Prostate gland (tissue), 2 donors: ENCODE measurements at regions not wholly inside any gene's neighbourhood (a gene's known extent, or its start where the extent isn't known, plus 50 kb on each side); places are given as distances from the start of the nearest gene placed in this dataset.

Experiments used
- DNase-seq: peaks from one replicate; pipeline ENCODE4 v3.0.0-alpha.2; 2019; ENCODE audit warnings: low spot score
- H3K27ac ChIP-seq, 2 donors: fragments of 200-600 bp; sonication (generic); 2 replicates each; pipeline ENCODE4 v1.5.1; 2017 to 2019
- H3K27me3 ChIP-seq: fragments of 200-600 bp; sonication (generic); replicated peaks from 2 replicates; pipeline ENCODE4 v1.5.1; 2019; ENCODE audit not compliant: insufficient read depth
- H3K36me3 ChIP-seq, 2 donors: fragments of 200-600 bp; sonication (generic); 1 replicate in 1 of 2; 2 replicates in 1 of 2; pipeline versions ENCODE4 v1.5.1 to v1.8.1; 2017 to 2019
- H3K4me1 ChIP-seq: fragments of 200-600 bp; sonication (generic); replicated peaks from 2 replicates; pipeline ENCODE4 v1.5.1; 2019
- H3K4me3 ChIP-seq, 2 donors: fragments of 200-600 bp; sonication (generic); 2 replicates each; pipeline ENCODE4 v1.5.1; 2017 to 2019
- H3K9me3 ChIP-seq: fragments of 200-600 bp; sonication (generic); 2 replicates; pipeline ENCODE4 v1.5.1; 2017
- POLR2A ChIP-seq: fragments of 450-650 bp; IDR thresholded peaks from one replicate; pipeline ENCODE4 v1.6.1; 2016; ENCODE audit warnings: antibody characterized with exemption, mild to moderate bottlenecking
- POLR2AphosphoS5 ChIP-seq: sonication (generic); formaldehyde crosslinking; IDR thresholded peaks from one replicate; pipeline ENCODE4 v1.6.1; 2017; ENCODE audit warnings: antibody characterized with exemption
- WGBS: methylation state at CpG from one replicate; pipeline ENCODE4 v1.1.5; 2018; 5-methylcytosine and 5-hydroxymethylcytosine counted together
- intact Hi-C: fragments of 100-400 bp; cut with DNase I; formaldehyde crosslinking; loops from one replicate; pipeline ENCODE4 v1.14.2; 2022
- TF ChIP-seq, protein P1 (sequence below), 4 experiments: fragments of 200-600 bp in 2 of 4; fragments of 450-650 bp in 2 of 4; sonication (generic) in 2 of 4; IDR thresholded peaks; 1 replicate in 3 of 4; 2 replicates in 1 of 4; pipeline ENCODE4 v1.5.1; 2016 to 2019; ENCODE audit warnings: antibody characterized with exemption in 4 of 4, mild to moderate bottlenecking in 2 of 4, moderate library complexity in 2 of 4

DNA sequence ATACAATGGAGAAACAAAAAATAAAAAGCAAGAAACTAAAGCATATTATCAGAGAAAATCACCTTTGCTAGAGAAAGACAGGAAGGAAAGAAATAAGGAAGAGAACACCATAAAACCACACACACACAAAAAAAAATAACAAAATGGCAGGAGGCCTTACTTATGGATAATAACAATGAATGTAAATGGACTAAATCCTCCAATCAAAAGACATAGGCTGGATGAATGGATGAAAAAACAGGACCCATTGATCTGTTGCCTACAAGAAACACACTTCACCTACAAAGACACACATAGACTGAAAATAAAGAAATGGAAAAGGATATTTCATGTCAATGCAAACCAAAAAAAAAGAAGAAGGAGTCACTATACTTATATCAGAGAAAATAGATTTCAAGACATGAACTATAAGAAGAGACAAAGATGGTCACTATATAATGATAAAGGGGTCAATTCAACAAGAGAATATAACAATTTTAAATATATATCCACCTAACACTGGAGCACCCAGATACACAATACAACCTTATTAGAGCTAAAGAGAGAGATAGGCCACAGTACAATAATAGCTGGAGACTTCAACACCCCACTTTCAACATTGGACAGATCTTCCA, 693.6 kb downstream of the HACE1 start:
- Histone ChIP-seq H3K4me3 (no peak overlapping the region), H3K27me3 (no peaks in the 10 kb centered on the region), H3K4me1 (no peaks in the 10 kb centered on the region), H3K36me3 (no peaks in the 10 kb centered on the region), H3K27ac (no peak overlapping the region), H3K9me3 (no peaks in the 10 kb centered on the region)
- intact Hi-C loops, result no loop called here
- no peak for DNase-seq
- TF ChIP-seq POLR2A, result no peak
- TF ChIP-seq POLR2AphosphoS5, result no peak
- TF ChIP-seq, protein P1, sequence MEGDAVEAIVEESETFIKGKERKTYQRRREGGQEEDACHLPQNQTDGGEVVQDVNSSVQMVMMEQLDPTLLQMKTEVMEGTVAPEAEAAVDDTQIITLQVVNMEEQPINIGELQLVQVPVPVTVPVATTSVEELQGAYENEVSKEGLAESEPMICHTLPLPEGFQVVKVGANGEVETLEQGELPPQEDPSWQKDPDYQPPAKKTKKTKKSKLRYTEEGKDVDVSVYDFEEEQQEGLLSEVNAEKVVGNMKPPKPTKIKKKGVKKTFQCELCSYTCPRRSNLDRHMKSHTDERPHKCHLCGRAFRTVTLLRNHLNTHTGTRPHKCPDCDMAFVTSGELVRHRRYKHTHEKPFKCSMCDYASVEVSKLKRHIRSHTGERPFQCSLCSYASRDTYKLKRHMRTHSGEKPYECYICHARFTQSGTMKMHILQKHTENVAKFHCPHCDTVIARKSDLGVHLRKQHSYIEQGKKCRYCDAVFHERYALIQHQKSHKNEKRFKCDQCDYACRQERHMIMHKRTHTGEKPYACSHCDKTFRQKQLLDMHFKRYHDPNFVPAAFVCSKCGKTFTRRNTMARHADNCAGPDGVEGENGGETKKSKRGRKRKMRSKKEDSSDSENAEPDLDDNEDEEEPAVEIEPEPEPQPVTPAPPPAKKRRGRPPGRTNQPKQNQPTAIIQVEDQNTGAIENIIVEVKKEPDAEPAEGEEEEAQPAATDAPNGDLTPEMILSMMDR (IDR thresholded peaks at IDR 0.05), result no peak

DNA sequence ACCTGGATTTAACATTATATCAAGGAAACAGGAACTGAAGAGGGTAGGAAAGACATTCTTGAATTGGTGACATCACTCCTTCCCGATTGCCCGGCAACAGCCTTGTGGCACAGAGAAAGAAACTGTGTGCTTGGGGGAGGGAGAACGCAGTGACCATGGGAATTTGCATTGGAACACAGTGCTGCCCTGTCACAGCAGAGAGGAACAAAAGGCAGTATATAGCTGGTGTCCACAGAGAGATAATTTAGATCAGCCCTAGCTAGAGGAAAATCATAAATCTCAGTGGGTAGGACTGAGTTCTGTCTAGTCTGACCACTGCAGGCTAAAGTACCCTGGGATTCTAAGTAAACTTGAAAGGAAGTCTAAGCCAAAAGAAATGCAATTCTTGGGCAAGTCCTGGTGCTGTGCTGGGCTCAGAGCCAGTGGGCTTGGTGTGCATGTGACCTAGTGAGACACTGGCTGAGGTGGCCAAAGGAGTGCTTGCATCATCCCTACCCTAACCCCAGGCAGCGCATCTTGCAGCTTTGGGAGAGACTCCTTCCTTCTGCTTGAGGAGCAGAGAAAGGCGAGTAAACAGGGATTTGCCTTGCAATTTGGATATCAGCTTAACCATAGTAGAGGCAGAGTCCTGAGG, 697.6 kb downstream of the HACE1 start:
- WGBS, result 83% methylated on average over 5 of the region's 5 CpGs
- Histone ChIP-seq H3K4me3 (no peak overlapping the region), H3K36me3 (no peaks in the 10 kb centered on the region), H3K4me1 (no peaks in the 10 kb centered on the region), H3K27me3 (no peaks in the 10 kb centered on the region), H3K9me3 (no peaks in the 10 kb centered on the region), H3K27ac (no peak overlapping the region)
- DNase-seq, result no peak
- intact Hi-C loops, result no loop called here
- TF ChIP-seq POLR2AphosphoS5 (no peak), POLR2A (no peak)
- TF ChIP-seq, protein P1 (IDR thresholded peaks at IDR 0.05), result no peak

DNA sequence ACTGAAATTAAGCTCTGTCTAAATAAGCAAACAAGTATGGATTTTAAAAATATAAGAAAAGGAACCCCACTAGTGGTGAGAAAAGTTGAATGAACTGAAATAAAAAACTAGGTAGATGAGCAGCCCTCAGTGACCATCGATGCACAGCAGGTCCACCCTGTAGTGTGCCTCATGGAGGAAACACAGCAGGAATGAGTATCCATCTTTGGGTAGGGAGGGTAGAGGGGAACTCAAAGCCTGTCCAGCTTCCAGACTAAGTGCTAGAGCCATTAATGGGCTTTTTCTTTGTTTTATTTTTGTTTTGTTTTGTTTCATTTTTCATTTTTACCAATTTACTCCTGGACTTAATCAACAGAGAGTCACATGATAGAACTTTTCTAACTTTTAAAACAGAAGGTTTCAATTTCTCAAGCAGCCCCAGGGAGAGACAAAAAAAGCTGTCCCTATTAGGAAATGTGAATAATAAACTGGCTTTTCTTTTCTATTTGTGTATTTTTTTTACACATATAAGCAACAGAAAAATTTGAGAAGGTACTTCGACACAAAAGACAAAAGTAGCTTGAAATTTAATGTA, 700.6 kb downstream of the HACE1 start:
- WGBS, result 87% methylated on average over 2 of the region's 2 CpGs
- no peak for TF ChIP-seq POLR2A
- TF ChIP-seq, protein P1 (IDR thresholded peaks at IDR 0.05), result no peak
- no peak for TF ChIP-seq POLR2AphosphoS5

DNA sequence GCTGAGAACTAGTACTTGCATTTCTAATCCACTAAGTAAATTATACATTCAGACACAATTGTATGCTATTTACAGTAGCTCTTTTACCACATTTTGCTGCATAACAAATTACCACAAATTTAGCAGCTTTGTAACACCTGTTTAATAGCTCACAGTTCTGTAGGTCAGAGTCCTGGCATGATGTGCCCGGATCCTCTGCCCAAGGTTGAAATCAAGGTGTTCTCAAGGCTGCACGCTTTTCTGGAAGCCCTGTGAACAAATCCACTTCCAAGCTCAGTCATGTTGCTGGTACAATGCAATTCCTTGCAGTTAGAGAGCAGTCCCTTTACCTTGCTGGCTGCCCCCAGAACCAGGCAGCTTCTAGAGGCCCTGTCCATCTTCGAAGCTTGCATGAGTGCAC, 716.0 kb downstream of the HACE1 start:
- WGBS, result 85% methylated on average over 3 of the region's 3 CpGs
- intact Hi-C loops, result no loop called here
- Histone ChIP-seq H3K4me1 (no peaks in the 10 kb centered on the region), H3K9me3 (no peaks in the 10 kb centered on the region), H3K4me3 (no peak overlapping the region), H3K27me3 (no peaks in the 10 kb centered on the region), H3K36me3 (no peaks in the 10 kb centered on the region), H3K27ac (no peak overlapping the region)
- no peak for DNase-seq
- TF ChIP-seq POLR2AphosphoS5, result no peak
- no peak for TF ChIP-seq POLR2A
- TF ChIP-seq, protein P1 (IDR thresholded peaks at IDR 0.05), result no peak

More for the DNA sequence above, 700.6 kb downstream of the HACE1 start:
- Histone ChIP-seq H3K36me3 (no peaks in the 10 kb centered on the region), H3K4me3 (no peak overlapping the region), H3K4me1 (no peaks in the 10 kb centered on the region), H3K9me3 (no peaks in the 10 kb centered on the region), H3K27me3 (no peaks in the 10 kb centered on the region), H3K27ac (no peak overlapping the region)
- no peak for DNase-seq
- intact Hi-C loops, result no loop called here

DNA sequence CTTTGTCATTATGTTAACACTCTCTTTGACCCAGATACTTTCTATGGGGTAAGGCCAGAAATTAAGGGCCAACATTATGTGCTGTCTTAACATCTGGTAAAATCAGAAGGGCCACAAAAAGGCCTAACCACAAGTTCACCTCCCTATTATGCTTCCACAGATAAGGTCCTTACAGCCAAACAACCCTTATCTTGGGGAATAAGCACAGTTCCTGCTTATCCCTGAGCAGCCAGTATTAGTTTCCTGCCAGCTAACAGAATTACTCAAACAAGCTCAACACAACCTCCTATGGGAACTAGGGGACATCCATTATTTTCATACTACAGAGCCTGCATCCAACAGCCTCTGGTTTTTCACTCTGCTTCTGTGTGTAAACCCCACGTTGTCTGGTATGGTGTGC, 724.8 kb downstream of the HACE1 start:
- H3K9me3 ChIP-seq, result no peaks in the 10 kb centered on the region
- H3K27ac ChIP-seq, result no peak overlapping the region
- intact Hi-C loops, result no loop called here
- WGBS, result 70% methylated on average over 1 of the region's 1 CpG
- no peaks in the 10 kb centered on the region for H3K4me1 ChIP-seq
- no peaks in the 10 kb centered on the region for H3K36me3 ChIP-seq
- H3K4me3 ChIP-seq, result no peak overlapping the region
- TF ChIP-seq POLR2AphosphoS5 (no peak), POLR2A (no peak)
- TF ChIP-seq, protein P1 (IDR thresholded peaks at IDR 0.05), result no peak
- no peaks in the 10 kb centered on the region for H3K27me3 ChIP-seq
- no peak for DNase-seq
